CD4-positive, CD25-positive, alpha-beta regulatory T cell (primary cell): ENCODE measurements at regions not wholly inside any gene's neighbourhood (a gene's known extent, or its start where the extent isn't known, plus 50 kb on each side); places are given as distances from the start of the nearest gene placed in this dataset.
A peak's percentile ranks its signal among the peaks of the same experiment; 100 is the strongest.

Experiments
- ATAC-seq, 2 donors: fragments of 150-1000 bp; cut with Tn5 transposase; one replicate each; pipeline ENCODE4 v1.10.0; 2021; ENCODE audit warnings: low read depth in 2 of 2, moderate number of reproducible peaks in 2 of 2, moderate library complexity in 1 of 2
- DNase-seq, 3 donors: peaks; one replicate each; pipeline versions ENCODE4 v3.0.0 to v3.0.0-alpha.2; 2012 to 2022; ENCODE audit warnings: mixed read lengths in 1 of 3
- H3K27ac ChIP-seq: one replicate; pipeline ENCODE4 v1.7.0; 2013; ENCODE audit warnings: mild to moderate bottlenecking, low read length; ENCODE audit not compliant: insufficient read depth, poor library complexity, severe bottlenecking
- H3K27me3 ChIP-seq: one replicate; pipeline ENCODE4 v1.7.0; 2013; ENCODE audit warnings: low read length; ENCODE audit not compliant: control insufficient read depth, insufficient read depth
- H3K36me3 ChIP-seq: one replicate; pipeline ENCODE4 v1.7.0; 2013; ENCODE audit warnings: mild to moderate bottlenecking, low read length, moderate library complexity; ENCODE audit not compliant: control insufficient read depth, insufficient read depth
- H3K4me1 ChIP-seq: 2 replicates; pipeline ENCODE4 v1.7.0; 2013; ENCODE audit warnings: mild to moderate bottlenecking, low read length; ENCODE audit not compliant: insufficient read depth, control insufficient read depth, poor library complexity, severe bottlenecking
- H3K4me3 ChIP-seq: one replicate; pipeline ENCODE4 v1.7.0; 2013; ENCODE audit warnings: low read depth, mild to moderate bottlenecking, low read length, moderate library complexity
- H3K9me3 ChIP-seq, 2 experiments: 1 replicate in 1 of 2; 2 replicates in 1 of 2; pipeline ENCODE4 v1.7.0; 2013; ENCODE audit warnings: low read length in 2 of 2, mild to moderate bottlenecking in 1 of 2, moderate library complexity in 1 of 2; ENCODE audit not compliant: control insufficient read depth in 2 of 2
- H3K27ac Mint-ChIP-seq, 3 donors: one replicate each; pipeline ENCODE4 v1.8.0; 2020 to 2022; ENCODE audit warnings: mild to moderate bottlenecking in 3 of 3, mixed read lengths in 3 of 3, moderate library complexity in 2 of 3
- H3K27me3 Mint-ChIP-seq: one replicate; pipeline ENCODE4 v1.8.0; 2022; ENCODE audit warnings: mild to moderate bottlenecking, mixed read lengths
- H3K36me3 Mint-ChIP-seq: one replicate; pipeline ENCODE4 v1.8.0; 2020; ENCODE audit warnings: mixed read lengths
- H3K4me1 Mint-ChIP-seq, 4 donors: one replicate each; pipeline ENCODE4 v1.8.0; 2020 to 2022; ENCODE audit warnings: mixed read lengths in 4 of 4, mild to moderate bottlenecking in 1 of 4
- H3K4me3 Mint-ChIP-seq, 4 donors: one replicate each; pipeline ENCODE4 v1.8.0; 2020 to 2022; ENCODE audit warnings: mild to moderate bottlenecking in 4 of 4, mixed read lengths in 4 of 4, moderate library complexity in 3 of 4
- H3K9me3 Mint-ChIP-seq, 7 donors: one replicate each; pipeline ENCODE4 v1.8.0; 2020 to 2022; ENCODE audit warnings: mixed read lengths in 7 of 7, mild to moderate bottlenecking in 3 of 7, moderate library complexity in 2 of 7

DNA sequence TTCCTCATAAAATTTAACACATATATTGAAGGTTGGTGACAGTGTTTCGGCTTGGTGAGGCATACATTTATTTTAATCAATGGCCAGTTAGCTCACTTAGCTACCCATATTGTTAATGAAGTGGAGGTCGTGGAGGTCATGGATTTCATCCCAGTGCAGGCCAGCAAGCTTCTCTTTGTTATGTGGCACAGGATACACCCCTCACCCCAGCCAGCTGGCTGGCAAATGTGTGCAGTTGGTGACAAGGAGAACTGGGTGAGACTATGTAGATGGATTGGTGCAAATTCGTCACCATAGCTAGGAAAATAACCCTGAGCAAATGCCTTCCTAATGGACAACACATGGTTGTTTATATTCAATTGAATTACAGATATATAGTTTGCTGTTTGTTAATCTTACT, 50.5 kb upstream of the FOXP2 start:
- no peaks in the 10 kb centered on the region for H3K27me3 ChIP-seq
- no peaks in the 10 kb centered on the region for H3K36me3 Mint-ChIP-seq
- H3K27ac ChIP-seq = no peak overlapping the region
- ATAC-seq (no peak), DNase-seq (no peak)
- no peaks in the 10 kb centered on the region for H3K27me3 Mint-ChIP-seq
- H3K4me3 Mint-ChIP-seq = no peak overlapping the region
- no peaks in the 10 kb centered on the region for H3K4me1 ChIP-seq
- no peak overlapping the region for H3K27ac Mint-ChIP-seq
- no peaks in the 10 kb centered on the region for H3K4me1 Mint-ChIP-seq
- H3K9me3 Mint-ChIP-seq = peaks cover 0 to 4% (median 0%) of the 10 kb centered on the region in 7 donors
- H3K9me3 ChIP-seq = no peaks in the 10 kb centered on the region
- no peaks in the 10 kb centered on the region for H3K36me3 ChIP-seq
- no peak overlapping the region for H3K4me3 ChIP-seq

DNA sequence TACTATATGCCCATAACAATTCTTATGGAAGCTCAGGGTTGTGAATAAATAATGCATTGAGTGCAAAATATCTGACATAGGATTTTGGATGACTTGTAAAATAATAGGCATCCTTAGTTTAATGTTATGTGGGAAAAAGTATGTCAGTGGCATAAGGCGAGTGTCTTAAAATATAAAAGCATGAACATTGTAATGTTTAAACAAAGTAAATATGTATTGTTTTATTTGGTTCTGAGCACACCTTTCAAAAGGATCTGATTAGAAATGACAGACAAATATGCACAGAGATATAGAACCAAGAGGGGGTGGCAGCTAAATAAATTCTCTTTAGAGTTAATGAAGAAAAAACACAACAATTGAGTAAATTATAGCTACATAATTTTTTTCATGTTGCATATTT, 51.3 kb upstream of the FOXP2 start:
- Mint-ChIP-seq H3K27me3 (no peaks in the 10 kb centered on the region), H3K4me1 (no peaks in the 10 kb centered on the region), H3K36me3 (no peaks in the 10 kb centered on the region), H3K9me3 (peaks cover 0 to 4% (median 0%) of the 10 kb centered on the region in 7 donors), H3K27ac (no peak overlapping the region), H3K4me3 (no peak overlapping the region)
- Histone ChIP-seq H3K36me3 (no peaks in the 10 kb centered on the region), H3K4me1 (no peaks in the 10 kb centered on the region), H3K27ac (no peak overlapping the region), H3K9me3 (no peaks in the 10 kb centered on the region), H3K27me3 (no peaks in the 10 kb centered on the region), H3K4me3 (no peak overlapping the region)
- DNase-seq (no peak), ATAC-seq (no peak)

DNA sequence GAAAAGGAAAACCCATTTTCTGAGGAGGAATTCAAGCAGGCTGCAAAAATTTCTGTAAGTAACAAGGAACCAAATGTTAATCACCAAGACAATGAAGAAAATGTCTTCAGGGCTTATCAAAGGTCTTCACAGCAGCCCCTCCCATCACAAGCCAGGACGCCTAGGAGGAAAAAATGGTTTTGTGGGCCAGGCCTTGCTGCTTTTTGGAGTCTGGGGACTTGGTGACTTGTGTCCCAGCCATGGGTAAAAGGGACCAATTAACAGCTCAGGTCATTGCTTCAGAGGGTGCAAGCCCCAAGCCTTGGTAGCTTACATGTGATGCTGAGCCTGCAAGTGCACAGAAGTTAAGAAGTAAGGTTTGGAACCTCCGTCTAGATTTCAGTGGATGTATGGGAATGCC, 55.7 kb upstream of the FOXP2 start:
- Histone ChIP-seq H3K9me3 (no peaks in the 10 kb centered on the region), H3K36me3 (no peaks in the 10 kb centered on the region), H3K27me3 (no peaks in the 10 kb centered on the region), H3K4me3 (no peak overlapping the region), H3K4me1 (no peaks in the 10 kb centered on the region), H3K27ac (no peak overlapping the region)
- H3K27me3 Mint-ChIP-seq = no peaks in the 10 kb centered on the region
- no peak overlapping the region for H3K27ac Mint-ChIP-seq
- H3K4me3 Mint-ChIP-seq = no peak overlapping the region
- ATAC-seq = no peak
- H3K36me3 Mint-ChIP-seq = no peaks in the 10 kb centered on the region
- peaks cover 0 to 4% (median 0%) of the 10 kb centered on the region in 7 donors for H3K9me3 Mint-ChIP-seq
- H3K4me1 Mint-ChIP-seq = no peaks in the 10 kb centered on the region
- no peak for DNase-seq

DNA sequence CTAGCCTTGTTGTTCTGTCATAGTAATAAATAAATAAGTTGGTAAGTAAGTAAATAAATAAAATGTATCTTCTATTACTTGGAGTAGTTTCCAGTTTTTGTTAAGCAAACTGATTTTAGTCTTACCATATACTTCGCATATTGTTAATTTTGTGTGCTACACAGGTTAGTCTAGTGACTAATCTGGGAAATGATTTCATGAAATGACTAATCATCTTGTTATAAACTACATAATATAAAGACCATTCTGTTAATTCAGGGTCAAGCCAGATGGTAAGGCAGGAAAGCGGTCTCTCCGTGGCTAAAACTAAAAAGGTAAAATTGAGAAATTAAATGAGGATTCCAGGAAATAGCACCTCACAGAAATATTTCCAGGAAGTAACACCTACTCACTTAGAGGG, 58.5 kb upstream of the FOXP2 start:
- no peak for DNase-seq
- H3K27ac ChIP-seq = no peak overlapping the region
- no peak overlapping the region for H3K27ac Mint-ChIP-seq
- no peak for ATAC-seq
- H3K4me1 ChIP-seq = no peaks in the 10 kb centered on the region
- H3K4me3 Mint-ChIP-seq = no peak overlapping the region
- no peaks in the 10 kb centered on the region for H3K9me3 ChIP-seq
- H3K27me3 Mint-ChIP-seq = no peaks in the 10 kb centered on the region
- H3K27me3 ChIP-seq = no peaks in the 10 kb centered on the region
- peaks cover 0 to 4% (median 1%) of the 10 kb centered on the region in 7 donors for H3K9me3 Mint-ChIP-seq
- no peak overlapping the region for H3K4me3 ChIP-seq
- H3K36me3 Mint-ChIP-seq = no peaks in the 10 kb centered on the region
- H3K4me1 Mint-ChIP-seq = no peaks in the 10 kb centered on the region
- no peaks in the 10 kb centered on the region for H3K36me3 ChIP-seq

DNA sequence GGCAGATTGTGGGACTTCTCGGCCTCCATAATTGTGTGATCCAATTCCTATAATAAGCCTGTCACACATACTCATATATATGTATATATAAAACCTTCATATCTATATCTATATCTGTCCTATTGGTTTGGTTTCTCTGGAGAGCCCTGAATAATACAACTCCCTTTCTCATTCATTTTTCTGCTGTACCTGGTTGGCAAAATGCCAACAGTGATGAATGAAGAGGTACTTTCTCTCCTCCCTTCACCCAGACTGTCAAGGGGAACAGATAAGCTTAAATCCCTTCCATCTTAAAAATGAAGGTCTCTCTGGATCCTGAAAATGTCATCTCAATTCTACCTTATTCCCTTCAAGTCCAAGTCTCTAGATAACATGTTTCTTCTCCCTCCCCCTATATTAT, 60.3 kb upstream of the FOXP2 start:
- H3K27ac ChIP-seq = no peak overlapping the region
- no peak overlapping the region for H3K4me3 Mint-ChIP-seq
- H3K36me3 ChIP-seq = no peaks in the 10 kb centered on the region
- H3K4me3 ChIP-seq = no peak overlapping the region
- H3K27ac Mint-ChIP-seq = no peak overlapping the region
- ATAC-seq = no peak
- H3K4me1 ChIP-seq = no peaks in the 10 kb centered on the region
- H3K27me3 Mint-ChIP-seq = no peaks in the 10 kb centered on the region
- no peak for DNase-seq
- H3K27me3 ChIP-seq = no peaks in the 10 kb centered on the region
- no peaks in the 10 kb centered on the region for H3K4me1 Mint-ChIP-seq
- H3K9me3 Mint-ChIP-seq = peaks cover 0 to 3% (median 0%) of the 10 kb centered on the region in 7 donors
- H3K36me3 Mint-ChIP-seq = no peaks in the 10 kb centered on the region
- H3K9me3 ChIP-seq = no peaks in the 10 kb centered on the region

DNA sequence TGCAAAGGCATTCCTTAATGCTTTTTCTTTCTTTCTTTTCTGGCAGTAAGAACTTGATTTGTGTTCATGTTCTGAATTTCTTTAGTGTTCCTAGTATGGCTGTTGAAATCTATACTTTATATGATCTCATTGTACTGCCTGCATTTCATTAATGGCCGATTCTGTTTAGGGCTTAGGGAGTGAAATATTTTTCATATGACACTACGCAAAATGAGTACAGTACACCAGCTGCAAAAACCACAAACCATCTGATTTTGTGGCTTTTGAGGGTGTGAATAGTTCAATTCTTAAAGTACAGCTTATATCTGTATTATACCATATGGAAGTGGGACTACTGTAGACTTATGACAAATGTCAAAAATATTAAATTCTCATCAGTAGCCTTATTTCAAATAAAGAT, 69.1 kb upstream of the FOXP2 start:
- H3K9me3 ChIP-seq = no peaks in the 10 kb centered on the region
- H3K36me3 ChIP-seq = no peaks in the 10 kb centered on the region
- no peaks in the 10 kb centered on the region for H3K36me3 Mint-ChIP-seq
- DNase-seq (no peak), ATAC-seq (no peak)
- H3K27me3 ChIP-seq = no peaks in the 10 kb centered on the region
- no peaks in the 10 kb centered on the region for H3K27me3 Mint-ChIP-seq
- H3K4me1 ChIP-seq = no peaks in the 10 kb centered on the region
- no peak overlapping the region for H3K27ac ChIP-seq
- H3K4me3 Mint-ChIP-seq = no peak overlapping the region
- H3K27ac Mint-ChIP-seq = no peak overlapping the region
- H3K4me3 ChIP-seq = no peak overlapping the region
- H3K9me3 Mint-ChIP-seq = peaks cover 0 to 4% (median 0%) of the 10 kb centered on the region in 7 donors
- no peaks in the 10 kb centered on the region for H3K4me1 Mint-ChIP-seq

DNA sequence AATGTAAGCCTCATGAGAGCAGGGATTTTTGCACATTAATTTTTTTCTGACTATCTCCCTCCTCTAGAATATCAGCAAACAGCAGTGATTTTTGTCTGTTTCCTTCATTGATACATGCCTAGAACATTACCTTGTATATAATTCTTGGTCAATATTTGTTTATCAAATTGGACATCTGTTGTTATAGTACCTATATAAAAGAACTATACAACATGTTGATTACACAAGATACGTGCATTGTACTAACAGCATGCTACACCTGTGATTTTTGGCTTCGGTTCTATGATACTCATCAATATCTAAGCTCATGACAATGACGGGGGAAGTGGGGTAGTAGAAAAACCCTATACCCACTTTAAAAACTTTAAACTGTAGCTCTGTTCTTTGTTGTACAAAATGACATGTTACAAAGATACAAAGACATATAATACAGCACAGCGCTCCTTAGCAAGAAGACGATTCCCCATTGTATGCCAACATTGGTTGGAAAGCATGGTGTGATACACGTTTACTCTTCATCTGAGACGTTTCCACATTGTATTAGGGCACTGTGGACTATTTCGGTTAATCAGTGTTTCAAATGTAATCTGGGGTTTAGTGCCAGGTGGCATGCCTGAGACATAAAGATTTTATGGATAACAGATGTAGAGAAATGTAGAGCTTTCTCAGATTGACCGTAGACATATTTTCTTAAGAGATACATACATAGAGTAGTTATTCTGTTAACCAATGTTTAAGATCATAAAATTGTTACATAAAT, 70.5 kb upstream of the FOXP2 start:
- Histone ChIP-seq H3K4me1 (no peaks in the 10 kb centered on the region), H3K27ac (no peak overlapping the region), H3K4me3 (no peak overlapping the region), H3K27me3 (no peaks in the 10 kb centered on the region), H3K36me3 (no peaks in the 10 kb centered on the region), H3K9me3 (no peaks in the 10 kb centered on the region)
- ATAC-seq = no peak
- Mint-ChIP-seq H3K9me3 (peaks cover 0 to 4% (median 0%) of the 10 kb centered on the region in 7 donors), H3K27me3 (no peaks in the 10 kb centered on the region), H3K4me1 (no peaks in the 10 kb centered on the region), H3K36me3 (no peaks in the 10 kb centered on the region), H3K27ac (no peak overlapping the region), H3K4me3 (peak overlapping the region in 1 of 4 donors; percentile 32)
- DNase-seq = no peak

DNA sequence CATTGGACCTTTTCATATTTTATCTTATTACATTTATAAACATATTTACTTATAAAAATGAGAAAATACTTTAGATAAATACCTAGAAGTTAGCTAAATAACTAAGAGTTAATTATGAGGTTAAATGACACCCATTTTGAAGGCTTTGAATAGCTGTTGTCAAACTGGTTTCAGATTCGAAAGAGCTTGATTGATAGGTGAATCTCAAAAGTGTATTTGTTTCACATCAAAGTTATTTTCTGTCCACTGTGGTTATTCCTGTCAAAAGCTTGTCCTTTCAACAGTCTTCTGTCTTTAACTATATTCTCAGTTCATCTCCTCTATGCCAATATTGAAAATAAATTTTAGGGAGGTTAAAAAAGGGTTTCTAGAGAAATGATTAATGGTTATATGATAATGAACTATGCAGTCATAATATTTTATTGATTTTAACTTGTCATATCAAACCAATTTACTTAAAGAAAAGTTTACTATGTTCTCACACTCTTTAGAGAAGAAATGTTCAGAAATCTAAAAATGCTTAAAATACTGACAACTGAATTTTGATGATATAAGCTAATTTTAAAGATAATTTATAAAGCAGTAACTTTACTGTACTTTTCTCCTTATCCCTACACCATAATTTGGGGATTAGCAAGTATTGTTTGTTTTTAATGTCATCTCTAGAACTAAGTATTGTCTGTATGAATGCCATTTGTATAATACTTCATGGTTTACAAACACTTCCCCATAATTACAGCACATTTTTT, 72.0 kb upstream of the FOXP2 start:
- H3K4me1 Mint-ChIP-seq = no peaks in the 10 kb centered on the region
- no peaks in the 10 kb centered on the region for H3K36me3 ChIP-seq
- no peaks in the 10 kb centered on the region for H3K9me3 ChIP-seq
- no peak for DNase-seq
- no peak overlapping the region for H3K4me3 Mint-ChIP-seq
- H3K27ac ChIP-seq = no peak overlapping the region
- H3K36me3 Mint-ChIP-seq = no peaks in the 10 kb centered on the region
- H3K27ac Mint-ChIP-seq = no peak overlapping the region
- H3K4me3 ChIP-seq = no peak overlapping the region
- no peak for ATAC-seq
- peaks cover 0 to 4% (median 0%) of the 10 kb centered on the region in 7 donors for H3K9me3 Mint-ChIP-seq
- H3K27me3 ChIP-seq = no peaks in the 10 kb centered on the region
- no peaks in the 10 kb centered on the region for H3K27me3 Mint-ChIP-seq
- no peaks in the 10 kb centered on the region for H3K4me1 ChIP-seq
